HG03432 (cell line): ENCODE measurements at regions not wholly inside any gene's neighbourhood (a gene's known extent, or its start where the extent isn't known, plus 50 kb on each side); places are given as distances from the start of the nearest gene placed in this dataset.
"Not testable (repeated sequence)": the region's sequence is repeated elsewhere in the genome, so short reads cannot be mapped to it uniquely, and the experiment has no call there.

Experiments
- ATAC-seq: cut with Tn5 transposase; IDR thresholded peaks from one replicate; pipeline ENCODE4 v1.9.1; 2021; ENCODE audit warnings: mild to moderate bottlenecking, moderate library complexity; ENCODE audit not compliant: unreplicated experiment

- no peak for ATAC-seq
Measured at GRCh38 chr13:70218618-70219017, 110.4 kb upstream of the KLHL1 start.

GRCh38 chr13:70208968-70209367, 100.7 kb upstream of the KLHL1 start:
- not testable (repeated sequence) for ATAC-seq

- no peak for ATAC-seq
Measured at GRCh38 chr13:70206671-70207070, 98.4 kb upstream of the KLHL1 start.

GRCh38 chr13:70203661-70204229, 95.5 kb upstream of the KLHL1 start:
- ATAC-seq: no peak

- ATAC-seq: no peak
Measured at GRCh38 chr13:70191034-70191433, 82.8 kb upstream of the KLHL1 start.

- no peak for ATAC-seq
Measured at GRCh38 chr13:70189981-70190380, 81.7 kb upstream of the KLHL1 start.

GRCh38 chr13:70188567-70188966, 80.3 kb upstream of the KLHL1 start:
- ATAC-seq: peak; percentile 51

- no peak for ATAC-seq
Measured at GRCh38 chr13:70183041-70183440, 74.8 kb upstream of the KLHL1 start.
